NCI-H345 treated with DMSO at 0.1 percent for 48 hours (cell line): ENCODE measurements at regions not wholly inside any gene's neighbourhood (a gene's known extent, or its start where the extent isn't known, plus 50 kb on each side); places are given as distances from the start of the nearest gene placed in this dataset.
"Not testable (repeated sequence)": the region's sequence is repeated elsewhere in the genome, so short reads cannot be mapped to it uniquely, and the experiment has no call there.

Experiments used
- DNase-seq: peaks from one replicate; lab custom pipeline; 2025; ENCODE audit not compliant: unreplicated experiment; lab: John Stamatoyannopoulos, UW

DNA sequence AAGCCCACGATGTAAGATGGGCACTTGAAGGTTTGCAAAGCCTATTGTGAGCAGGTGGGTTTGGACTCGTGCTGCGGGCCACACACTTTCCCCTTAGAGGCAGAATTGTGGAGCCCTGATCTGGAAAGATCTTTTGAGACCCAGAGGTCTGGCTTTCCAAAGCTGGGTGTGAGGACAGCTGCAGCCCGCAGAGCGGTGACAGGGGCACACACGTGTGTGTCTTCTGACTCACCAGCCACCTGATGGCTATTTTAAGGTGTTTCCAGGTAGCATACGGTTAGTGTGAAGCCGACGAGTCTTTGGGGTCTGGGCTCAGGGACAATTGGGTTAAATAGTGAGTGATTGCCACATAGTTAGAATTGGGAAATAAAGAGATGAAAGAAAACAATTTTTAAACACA lies 108.9 kb upstream of the GSE1 start:
- no peak for DNase-seq

DNA sequence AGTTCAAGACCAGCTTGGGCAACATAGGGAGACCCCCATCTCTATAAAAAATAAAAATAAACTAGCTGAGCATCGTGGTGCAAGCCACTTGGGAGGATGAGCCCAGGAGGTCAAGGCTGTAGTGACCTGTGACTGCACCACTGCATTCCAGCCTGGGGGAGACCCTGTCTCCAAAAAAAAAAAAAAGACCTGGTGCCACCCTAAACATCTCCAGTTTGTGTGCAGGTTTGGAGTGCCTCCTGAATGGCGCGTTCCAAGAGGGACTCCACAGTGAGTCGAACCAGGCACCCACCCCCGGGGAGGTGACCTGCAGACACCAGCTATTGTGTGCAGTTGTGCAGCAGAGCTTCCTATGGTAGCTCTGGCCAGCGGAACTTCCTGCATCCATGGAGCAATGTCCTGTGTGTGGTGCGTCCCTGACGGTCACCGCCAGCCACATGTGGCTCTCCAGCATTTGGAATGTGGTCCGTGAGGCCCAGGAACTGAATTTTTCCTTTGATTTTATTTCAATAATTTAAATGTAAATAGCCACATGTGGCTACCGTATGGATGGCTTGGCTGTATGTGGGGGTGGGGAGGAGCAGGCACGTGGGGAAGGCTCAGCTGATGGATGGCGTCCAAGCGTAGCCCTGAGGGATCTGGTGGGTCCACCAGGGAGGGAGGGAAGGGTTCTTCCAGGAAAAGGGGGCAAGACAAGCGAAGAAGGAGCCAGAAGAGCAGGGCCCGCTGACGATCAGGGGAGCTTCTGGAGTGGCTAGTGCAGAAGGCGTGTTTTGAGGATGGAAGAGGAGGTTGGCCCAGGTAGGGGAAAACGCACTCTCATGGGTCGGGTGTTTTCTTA lies 107.1 kb upstream of the GSE1 start:
- no peak for DNase-seq

DNA sequence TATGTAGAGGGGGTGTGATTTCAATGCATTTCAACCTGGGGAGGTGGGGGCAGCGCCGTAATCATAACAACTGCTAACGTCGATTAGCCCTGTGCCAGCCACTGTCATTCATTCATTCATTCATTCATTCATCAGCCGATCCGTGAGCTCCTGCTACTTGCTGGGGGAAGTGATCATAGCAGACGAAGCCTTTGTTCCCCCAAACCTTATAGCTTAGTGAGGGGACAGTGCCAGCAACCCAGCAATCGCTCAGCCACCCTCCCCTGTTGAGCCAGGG lies 106.5 kb upstream of the GSE1 start:
- no peak for DNase-seq

DNA sequence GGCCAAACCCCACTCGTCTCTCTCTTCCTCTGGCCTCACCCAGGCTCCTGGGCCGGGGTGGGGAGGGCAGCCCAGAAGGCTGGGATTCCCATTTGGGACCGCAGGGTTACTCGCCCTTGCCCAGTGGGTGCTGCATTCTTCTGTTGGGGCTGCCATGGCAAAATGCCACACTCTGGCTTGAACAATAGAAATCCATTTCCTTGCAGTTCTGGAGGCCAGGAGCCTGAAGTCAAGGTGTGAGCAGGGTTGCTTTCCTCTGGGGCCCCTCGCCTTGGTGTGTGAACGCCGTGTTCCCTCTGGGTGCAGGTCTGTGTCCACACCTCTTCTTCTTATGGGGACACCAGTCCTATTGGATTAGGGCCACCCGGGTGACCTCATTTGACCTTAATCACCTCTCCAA lies 105.8 kb upstream of the GSE1 start:
- no peak for DNase-seq

DNA sequence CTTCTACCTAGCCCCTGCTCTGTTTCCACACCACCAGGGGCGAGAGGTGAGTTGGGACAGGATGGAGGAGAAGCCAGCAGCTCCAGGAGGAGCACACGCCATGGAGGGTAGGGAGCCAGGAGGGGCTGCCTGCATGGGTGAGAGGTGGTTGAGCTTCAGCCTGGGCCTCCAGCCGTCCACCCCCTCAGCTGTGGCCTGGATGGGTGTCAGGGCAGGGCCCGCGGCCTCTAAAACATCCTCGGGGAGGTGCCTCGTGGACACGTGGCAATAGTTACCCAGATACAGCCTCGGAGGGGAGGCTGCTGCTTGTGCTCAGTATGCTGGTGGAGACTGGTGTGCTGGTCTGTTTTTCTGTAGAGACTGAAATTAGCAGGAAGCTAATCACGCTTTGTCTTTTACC lies 104.7 kb upstream of the GSE1 start:
- no peak for DNase-seq

DNA sequence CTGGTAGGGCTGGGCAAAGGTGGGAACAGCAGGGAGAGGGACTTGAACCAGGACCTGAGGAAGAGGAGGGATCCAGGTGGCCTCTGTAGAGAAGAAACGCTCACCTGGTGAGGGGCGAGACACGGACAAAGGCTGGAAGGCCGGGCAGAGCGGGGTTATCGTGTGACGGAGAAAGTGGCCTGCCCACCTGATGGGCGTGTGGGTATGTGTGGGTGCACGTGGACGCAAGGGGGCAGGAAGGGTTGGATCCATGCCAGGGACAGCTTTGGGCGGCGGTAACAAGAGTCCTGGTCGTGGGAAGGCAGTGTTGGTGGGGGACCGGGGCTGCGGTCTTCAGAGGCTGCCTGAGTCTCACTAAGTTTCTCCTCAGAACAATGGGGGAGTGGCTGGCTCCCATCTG lies 104.1 kb upstream of the GSE1 start:
- no peak for DNase-seq

DNA sequence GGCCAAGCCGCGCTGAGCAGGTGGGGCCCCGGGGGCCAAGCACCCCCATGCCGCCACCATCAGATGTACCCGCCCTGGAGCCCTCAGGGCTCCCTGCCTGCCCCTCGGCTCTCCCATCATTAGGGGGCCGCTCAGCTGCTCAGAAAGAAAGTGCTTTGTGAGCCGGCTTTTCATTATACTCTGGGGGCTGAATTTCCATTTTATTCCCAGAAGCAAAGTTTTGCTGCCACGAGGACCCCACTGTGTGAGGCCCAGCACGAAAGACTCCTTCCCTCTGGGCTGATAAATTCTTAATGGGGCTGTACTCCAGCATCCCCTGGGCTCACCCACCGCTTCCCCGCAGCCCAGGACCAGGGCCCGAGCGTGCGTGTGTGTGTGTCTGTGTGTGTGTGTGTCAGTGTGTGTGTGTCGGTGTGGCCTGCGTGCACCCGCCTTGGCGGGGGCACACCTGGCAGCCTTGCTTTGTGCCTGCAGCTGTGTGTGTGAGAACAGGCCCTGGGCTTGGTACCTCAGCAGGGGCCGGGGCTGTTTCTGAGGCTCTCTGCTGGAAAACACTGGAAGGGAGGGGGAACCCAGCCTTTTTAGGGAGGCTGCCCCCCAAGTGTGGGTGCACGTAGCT lies 103.0 kb upstream of the GSE1 start:
- DNase-seq, result no peak

DNA sequence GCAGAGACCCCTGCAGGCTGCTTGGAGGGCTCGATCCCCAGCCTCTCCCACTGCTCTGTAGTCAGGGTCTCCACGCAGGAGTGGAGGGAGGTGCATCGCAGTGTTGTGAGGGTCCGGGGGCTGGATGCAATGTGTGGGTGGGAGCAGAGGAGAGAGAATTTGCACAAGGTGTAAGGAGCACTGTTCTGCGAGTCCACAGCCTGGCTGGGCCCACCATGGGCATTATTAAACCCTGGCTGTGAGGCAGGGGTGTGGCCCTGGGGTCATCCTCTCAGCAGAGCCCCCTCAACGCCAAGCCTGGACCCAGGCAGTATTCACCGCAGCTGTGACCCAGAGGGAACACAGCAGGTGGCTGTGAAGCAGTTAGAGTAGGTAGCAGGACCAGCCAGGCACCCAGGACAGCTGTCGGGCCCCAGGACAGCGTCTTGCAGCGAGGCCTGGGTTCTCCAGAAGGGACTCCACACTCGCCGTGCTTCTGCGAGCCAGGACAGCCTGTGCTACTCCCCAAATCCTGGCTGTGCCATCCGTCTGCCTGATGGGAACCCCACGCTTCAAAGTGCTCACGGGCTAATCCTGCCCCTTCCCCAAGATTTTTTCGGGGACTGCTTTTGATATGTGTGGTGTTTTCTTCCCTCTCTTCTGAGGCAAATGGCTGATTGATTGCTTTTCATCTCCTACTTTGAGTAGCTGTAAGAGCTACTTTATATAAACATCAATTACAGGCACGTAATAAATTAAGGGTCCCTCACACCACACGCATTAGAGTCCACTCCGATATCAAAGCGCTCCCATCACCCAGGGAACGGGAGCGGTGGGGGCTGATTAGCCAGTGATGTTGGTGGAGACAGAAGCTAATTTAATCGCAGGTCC lies 100.9 kb upstream of the GSE1 start:
- no peak for DNase-seq

DNA sequence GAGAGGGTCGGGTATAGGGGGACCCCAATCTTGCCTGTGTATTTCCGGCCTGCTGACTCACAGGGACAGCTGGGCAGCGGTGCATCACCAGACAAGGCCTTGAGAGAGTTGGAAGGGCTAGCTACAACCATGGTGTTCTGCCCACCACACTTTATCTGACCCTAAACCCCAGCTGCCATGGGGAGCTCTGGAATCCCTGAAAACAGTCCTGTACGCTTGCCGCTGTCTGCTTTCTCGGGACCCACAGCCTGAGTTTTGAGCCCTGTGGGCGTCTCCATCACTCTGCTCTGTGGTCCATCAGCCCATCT lies 100.4 kb upstream of the GSE1 start:
- DNase-seq, result no peak

DNA sequence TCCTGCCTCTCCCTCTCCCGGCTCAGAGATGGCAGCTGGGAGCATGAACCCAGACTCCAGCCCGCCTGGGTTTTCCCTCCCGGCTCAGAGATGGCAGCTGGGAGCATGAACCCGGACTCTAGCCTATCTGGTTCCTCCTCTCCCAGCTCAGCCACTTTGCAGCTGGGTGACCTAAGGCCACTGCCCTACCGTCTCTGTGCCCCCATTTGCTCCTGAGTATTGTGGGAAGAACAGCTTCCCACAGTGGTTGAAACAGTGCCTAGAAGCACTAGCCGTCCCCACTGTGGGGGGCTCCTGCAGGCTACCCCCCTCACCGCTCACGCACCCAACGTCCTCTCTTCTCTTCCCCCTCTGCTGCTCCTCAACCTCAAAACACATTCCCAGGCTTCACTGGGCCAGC lies 99.9 kb upstream of the GSE1 start:
- DNase-seq, result no peak

GRCh38 chr16:85513649-85514048 lies 99.5 kb upstream of the GSE1 start:
- no peak for DNase-seq

- no peak for DNase-seq
Observed at GRCh38 chr16:85514295-85514597, 98.9 kb upstream of the GSE1 start.

- no peak for DNase-seq
Observed at GRCh38 chr16:85514598-85515318, 98.4 kb upstream of the GSE1 start.

- no peak for DNase-seq
Observed at GRCh38 chr16:85515319-85515745, 97.8 kb upstream of the GSE1 start.

GRCh38 chr16:85515830-85516397 lies 97.2 kb upstream of the GSE1 start:
- DNase-seq, result no peak

GRCh38 chr16:85517154-85517553 lies 96.0 kb upstream of the GSE1 start:
- no peak for DNase-seq

- no peak for DNase-seq
Observed at GRCh38 chr16:85517563-85518179, 95.5 kb upstream of the GSE1 start.

GRCh38 chr16:85518398-85519049 lies 94.6 kb upstream of the GSE1 start:
- DNase-seq, result no peak

GRCh38 chr16:85519050-85519440 lies 94.1 kb upstream of the GSE1 start:
- not testable (repeated sequence) for DNase-seq

GRCh38 chr16:85519540-85520231 lies 93.4 kb upstream of the GSE1 start:
- no peak for DNase-seq
